ENCODE measurements at regions not wholly inside any gene's neighbourhood (a gene's known extent, or its start where the extent isn't known, plus 50 kb on each side); places are given as distances from the start of the nearest gene placed in this dataset.

DNA sequence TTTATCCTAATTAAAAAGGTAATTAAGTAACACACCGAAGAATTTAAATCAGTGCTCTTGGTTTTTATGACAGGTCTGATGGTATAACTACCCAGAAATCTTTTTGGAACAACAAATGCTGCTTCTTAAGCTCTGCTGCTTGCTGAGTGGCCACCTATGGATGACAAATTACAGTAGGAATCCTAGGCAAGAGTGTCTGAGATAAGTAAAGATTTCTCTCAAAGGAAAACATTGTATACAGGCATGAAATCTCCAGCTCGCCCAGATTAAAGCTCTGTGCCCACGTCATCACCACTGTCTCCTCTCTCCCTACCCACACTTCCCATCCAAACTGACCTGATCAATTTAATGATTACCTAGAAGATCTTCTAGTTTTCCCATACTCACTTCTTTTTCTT is 1083.0 kb upstream of the MAP3K7 start:
- no peak for DNase-seq

DNA sequence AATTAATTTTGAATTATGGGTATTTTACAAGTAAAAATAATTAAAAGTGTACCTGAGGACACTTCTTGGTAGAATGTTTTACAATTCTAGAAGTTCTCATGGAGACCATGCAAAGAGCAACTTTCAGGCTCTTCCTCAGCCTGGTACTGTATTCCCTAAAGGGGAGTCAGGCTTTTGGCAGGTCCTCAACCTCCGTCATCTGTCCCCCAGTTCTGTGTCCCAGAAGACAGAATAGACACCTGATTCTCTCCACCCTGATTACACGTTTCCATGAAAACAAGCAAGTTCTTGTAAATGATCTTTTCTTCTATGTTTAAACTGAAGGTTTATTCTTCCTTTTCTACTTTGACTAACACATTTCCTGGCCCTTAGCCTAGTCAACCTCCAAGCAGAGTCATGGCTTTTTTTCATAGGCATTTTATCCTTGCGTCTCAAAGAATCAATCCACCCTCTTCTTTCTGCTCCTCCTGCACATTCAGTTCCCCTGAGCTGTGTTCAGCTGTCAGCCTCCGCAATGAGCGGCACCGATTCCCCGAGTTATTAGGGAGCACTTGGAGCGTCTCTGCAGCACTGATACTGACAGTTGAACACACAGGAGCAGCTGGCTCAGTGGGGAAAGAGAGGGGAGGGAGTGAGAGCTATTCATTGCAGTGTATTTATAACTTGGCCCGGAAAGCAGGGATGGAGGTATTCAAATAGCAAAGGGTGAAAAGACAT is 1082.4 kb upstream of the MAP3K7 start:
- peak; percentile 72 for DNase-seq

DNA sequence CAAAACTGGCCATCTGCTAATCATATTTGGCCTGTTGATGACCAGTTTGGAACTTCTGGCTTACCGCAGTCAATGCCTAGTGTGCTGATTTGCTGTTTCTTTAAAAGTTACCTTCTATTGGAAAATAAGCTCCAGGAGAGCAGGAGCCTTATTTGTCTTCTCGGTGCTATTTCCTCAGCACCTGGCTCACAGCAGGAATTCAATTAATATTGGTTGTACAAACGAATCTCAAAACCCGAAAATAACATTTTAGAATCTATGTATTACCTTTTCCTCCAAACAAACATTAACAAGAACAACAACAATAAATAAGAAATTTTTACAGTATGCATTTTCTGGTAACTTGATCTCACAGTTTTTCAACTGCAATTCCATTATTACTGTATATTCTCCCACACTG is 1080.7 kb upstream of the MAP3K7 start:
- no peak for DNase-seq

DNA sequence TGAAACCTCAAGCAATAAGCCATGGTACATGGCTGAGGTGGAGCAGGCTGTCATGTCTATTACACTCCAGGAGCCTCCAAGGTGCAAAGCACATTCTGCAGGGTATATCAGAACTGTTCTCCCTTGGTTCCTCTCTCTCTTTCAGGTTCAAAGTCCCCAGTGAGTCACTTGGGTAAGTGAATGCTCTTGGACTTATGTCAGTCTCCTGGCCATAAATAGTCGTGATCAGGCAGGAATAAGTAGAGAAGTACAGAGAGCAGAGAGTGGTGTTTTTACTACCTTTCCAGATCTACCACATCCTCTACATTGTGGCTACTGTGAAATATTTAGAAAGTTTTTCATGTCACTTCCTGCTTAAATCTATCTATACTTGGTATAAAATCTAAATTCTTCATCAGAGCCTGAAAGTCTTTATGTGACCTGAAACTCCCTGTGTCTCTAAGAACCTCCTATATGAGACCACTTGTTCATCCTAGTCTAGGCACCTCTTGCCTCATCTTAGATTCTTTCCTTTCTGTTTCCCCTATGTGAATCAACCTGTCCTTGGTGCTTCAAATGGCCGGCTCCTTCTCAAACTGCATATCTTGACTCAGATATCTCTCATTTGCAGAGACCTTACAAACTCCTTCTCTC is 1077.6 kb upstream of the MAP3K7 start:
- DNase-seq = no peak

DNA sequence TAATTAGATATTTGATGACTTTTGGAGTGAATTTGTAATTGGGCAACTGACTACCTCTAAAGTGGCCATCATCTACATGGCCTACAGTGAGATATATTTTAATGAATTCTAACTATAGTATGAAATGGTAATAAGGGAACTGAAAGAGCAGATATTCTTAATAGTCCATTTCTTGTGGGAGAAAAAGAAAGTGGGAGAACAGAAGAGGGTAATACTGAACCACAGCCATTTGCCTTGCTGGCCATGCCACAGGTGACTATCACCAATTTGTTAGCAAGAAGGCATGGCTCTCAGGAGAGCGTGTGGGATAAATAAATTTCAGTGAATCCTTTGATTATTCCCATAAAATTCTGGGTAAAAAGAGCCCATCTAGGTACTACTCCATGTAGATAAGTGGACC is 1074.0 kb upstream of the MAP3K7 start:
- no peak for DNase-seq

DNA sequence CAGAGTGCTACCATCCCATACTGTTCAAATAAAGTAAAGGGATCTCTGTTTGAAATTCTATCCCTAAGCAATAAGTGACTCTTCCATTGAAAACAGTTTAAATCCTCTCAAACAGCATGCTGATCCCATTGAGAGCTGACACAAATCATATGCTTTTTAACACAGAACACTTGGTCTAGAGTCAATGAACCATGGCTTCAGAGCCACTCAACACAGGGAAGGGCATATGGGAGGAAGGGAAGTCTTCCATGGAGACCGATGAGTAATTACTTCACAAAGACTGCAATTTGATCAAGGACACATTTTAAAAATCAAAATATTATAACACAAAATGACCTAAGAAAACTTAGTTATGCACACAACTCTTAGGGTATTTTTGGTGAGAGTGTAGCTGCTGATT is 1073.0 kb upstream of the MAP3K7 start:
- peak; percentile 80 for DNase-seq

DNA sequence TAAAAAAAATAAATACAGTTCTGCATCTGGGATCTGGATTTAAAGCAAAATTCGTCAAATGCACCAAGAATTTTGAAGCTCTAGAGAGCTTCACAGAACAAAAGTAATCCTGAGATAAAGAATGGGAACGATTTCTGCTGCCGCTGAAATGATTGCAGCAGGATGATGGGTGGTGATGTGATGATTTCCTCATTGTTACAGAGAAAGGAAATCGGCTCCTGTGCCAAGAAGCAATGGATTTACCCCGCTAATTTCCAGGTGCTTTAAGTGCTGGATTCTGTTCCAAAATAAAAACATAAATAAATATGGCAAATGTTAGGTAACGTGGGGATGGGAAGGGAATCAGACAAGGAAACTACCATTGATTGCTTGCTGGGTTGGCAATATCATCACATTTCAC is 1067.9 kb upstream of the MAP3K7 start:
- DNase-seq = peak; percentile 27

DNA sequence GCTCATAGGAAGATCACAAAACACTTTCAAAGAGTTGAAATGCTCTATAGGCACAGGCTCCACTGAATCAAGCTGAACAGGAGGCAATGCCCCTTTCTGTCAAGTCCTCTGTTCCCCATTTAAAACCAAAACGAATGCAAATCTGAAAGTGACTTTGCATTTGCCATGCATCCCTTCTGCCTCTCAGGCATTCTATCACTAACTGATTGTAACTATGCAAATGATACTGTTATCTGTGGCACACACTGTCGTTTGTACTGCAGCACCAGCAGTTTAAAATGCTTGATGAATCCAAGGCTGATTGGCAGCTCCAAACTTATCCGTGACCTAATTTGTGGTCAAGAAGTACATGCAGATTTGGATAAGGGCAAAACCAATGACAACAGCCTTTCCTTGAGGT is 1067.5 kb upstream of the MAP3K7 start:
- no peak for DNase-seq

DNA sequence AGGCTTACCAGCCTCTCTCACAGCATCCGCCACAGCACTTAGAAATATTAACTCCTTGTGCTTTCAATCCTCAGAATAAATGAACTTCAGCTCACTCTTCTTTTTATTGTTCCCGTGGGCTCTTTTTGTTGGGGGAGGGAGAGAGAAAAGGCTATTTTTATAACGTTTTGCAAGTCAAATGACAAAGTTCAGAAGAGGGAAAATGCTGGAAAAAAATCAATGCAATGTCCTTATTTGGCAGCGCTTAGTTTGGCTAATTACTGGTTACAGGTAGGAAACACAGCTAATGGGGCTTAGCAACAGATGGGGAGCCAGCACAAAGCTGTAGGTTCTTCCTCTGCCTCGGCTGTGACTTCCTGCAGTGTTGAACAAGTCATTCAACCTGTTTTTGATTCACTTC is 1067.0 kb upstream of the MAP3K7 start:
- DNase-seq = peak; percentile 78

DNA sequence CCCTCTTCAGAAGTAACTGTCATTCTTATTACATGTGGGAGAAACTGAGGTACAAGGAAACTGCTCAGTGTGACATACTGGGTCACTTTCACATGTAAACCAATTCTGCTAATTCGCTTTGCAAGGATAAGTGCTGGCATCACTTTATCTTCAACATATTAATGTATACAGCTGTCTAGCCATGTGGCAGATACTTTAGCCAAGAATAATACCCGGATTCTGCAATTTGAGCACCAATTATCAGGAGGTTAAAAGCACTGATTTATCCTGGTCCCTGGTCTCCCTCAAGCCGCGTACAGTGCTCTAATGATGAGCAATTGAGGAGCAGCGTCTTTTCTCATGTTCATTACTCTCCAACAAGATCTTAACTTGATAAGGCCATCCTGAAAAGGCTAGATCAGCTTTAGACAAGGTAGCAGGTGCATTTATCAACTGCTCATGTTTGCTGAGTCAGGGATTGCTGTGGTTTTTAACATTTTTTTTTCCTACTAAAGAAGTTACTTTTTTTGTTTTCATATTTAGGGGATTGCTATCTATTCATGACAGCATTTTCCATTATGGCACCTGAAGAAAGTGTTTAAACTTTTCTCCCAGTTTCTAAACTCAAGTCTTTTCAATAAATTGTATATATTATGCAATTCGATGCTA is 1066.3 kb upstream of the MAP3K7 start:
- DNase-seq = no peak

DNA sequence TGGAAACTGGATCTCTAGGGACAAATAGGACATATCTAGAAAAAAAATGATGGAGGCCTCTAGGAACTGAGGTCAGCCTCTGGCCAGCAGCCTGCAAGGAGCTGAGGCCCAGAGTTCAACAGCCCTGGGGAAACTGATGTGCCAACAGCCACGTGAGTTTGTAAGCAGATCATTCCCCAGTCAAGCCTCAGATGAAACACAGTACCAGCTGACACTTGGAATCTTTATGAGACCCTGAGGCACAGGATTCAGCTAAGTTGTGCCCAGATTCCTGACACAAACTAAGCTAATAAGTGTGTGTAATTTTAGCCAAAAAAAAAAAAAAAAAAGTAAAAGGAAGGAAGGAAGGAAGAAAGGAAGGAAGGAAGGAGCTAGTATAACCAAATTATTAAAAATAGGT is 1059.8 kb upstream of the MAP3K7 start:
- no peak for DNase-seq

DNA sequence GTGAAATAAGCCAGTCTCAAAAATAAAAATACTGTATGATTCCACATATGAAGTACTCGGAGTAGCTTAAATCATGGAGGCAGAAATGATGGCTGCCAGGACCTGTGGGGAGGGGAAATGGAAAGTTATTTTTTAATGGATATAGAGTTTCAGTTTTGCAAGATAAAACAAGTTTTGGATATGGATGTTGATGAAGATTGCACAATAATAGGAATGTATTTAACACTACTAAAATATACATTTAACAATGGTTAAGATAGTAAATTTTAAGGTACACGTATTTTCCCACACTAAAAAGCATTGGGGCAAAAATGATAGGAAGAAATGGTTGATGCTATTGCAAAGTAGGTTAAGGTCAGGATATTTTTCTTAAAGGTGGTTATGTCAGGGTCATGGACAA is 1058.9 kb upstream of the MAP3K7 start:
- no peak for DNase-seq

DNA sequence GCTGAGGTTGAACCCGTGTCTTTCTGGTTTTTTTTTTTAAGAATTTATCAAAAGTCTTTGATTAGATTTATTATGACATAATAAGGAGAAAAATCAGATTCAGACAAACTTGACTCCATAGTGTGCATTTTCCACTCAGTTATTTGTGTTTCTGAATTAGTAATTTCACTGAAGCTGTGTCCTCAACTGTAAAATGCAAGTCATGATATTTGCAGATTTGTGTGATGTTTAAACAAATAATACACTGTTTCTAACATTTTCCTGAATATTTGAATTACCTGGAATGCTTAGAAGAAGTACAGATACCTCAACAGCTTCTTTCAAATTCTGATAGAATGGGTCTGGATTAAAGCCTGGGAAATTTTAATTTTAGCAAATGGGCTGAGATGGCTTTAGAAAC is 1050.3 kb upstream of the MAP3K7 start:
- no peak for DNase-seq

DNA sequence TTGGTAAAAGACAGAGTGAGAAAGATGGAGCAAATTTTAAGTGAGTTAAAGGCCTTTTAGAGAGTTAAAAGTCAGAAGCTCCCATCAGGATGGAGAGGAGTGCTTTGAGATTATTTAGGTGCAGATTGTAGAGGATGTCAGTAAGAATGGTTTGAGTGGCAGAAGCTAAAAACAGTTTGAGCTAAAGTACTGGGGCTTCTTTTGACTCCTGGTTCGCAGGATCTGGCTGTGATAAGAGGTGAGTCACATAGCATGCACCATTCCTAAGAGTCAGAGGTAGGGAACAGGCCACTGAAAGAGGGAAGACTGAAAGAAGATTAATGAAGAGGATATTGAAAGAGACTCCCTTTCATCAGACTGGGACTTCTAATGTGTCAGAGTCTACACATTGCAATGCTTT is 1047.9 kb upstream of the MAP3K7 start:
- no peak for DNase-seq

DNA sequence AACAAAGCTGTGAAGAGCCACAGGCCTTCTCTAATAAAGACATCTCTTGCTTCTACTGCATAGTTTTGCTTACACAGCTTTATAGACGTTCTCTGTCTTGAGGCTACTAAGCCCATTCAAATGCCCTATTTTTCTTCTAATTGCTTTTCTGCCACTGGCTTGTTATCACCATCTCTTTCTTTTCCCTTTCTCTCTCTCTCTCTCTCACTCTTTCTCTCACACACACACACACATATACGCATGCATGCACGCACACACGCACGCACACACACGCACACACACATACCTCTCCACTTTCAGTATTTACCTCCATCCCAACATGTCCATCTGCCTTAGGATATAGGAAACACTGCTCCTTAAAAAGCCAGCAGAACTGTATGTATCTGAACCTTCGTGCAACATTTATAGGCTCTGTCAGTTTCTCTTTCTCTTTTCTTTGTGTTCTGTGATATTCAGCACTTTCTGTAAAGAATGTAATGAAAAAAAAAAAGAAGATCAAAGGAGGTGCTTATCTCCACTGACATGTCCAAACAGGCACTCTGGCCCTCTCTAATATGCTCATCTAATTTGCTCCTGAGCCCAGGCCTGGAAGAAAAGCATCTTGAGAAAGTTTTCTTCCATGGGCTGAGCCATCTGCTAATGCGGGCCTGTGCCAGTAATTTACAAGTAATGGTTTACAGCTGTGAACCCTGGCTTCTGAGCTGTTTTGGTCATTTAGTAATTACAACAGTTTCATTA is 1046.7 kb upstream of the MAP3K7 start:
- no peak for DNase-seq

DNA sequence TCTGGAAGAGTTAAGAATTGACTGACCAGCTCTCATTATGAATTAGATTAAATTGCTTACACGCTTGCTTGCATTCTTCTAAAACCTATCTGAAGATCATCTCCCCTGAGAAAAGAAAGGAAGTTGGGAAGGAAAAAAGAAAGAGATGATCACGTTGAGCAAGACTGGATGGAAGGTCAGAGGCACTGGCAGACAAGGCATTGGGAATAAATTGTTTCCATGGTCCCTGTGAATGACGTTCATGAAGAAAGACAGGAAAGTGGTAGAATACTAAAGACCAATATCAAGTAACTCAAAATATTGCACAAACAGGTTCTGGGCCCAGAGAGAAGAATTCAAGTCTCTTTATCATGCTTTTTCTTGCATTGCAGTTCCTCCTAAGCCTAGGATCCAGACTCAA is 1045.4 kb upstream of the MAP3K7 start:
- no peak for DNase-seq

DNA sequence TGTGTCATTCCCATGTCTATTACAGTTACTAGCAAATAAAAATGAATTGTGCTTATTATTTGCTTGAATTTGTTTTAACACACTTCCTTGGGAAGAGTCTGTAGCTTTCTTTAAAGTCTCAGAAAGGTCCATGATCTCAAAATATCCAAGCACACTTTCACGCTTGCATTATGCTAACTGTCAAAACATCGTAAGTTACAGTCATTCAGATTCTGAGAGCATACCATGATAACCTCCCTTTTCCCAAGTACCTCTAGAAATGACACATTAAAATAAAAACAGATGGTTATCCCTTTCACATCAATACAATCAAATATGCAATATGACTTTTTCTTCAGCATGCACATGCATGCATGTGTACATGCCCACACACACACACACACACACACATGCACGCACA is 1044.4 kb upstream of the MAP3K7 start:
- no peak for DNase-seq

DNA sequence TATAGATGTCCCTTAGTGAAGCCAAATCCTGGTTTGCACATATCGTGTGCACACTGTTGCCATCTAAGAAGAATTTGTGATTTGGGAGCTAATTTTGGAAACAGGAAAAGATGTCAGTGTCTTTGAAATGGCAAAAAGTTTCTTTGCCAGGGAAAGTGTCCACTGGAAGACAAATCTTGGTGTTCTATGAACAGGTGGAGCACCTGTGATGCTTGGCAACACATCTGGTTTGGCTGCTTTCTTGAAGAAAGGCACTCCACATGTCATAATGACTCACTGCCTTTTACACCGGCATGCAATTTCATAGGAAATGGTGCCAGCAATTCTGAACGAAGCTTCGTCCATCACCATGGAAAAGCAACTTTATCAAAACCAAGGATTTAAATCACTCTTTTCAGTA is 1040.0 kb upstream of the MAP3K7 start:
- no peak for DNase-seq

DNA sequence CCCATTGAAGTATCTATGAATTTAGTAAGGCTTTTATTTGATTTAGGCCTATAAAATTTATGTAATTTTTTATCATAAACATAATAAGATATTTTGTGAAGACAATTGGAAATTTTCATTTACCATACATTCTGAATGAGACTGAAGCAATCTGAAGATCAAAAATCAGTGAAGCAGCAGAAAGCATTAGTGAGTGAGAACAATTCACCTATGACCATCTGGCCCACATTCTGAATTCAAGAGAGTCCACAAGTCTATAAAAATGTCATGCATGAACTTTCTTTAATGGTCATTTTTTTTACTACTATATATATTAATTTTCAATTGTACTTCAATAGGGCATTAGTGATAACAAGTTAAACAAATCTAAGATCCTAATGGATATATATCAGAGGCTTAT is 1026.6 kb upstream of the MAP3K7 start:
- no peak for DNase-seq

DNA sequence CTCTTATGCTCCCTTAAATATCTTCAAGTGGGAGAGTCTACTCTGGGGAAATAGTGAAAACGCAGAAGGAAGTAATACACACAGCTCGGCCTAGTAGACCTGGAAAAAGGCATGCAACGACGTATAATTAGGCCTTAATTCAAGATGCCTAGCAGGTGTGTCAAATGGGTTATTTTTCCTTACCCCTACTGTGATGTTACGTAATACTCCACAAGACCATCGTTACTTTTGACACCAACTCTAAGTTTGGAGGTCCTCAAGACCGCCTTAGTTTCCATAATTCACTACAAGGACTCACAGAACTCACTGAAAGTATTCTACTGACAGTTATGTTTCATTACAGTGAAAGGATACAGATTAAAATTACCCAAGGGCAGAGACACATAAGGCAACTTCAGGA is 1024.3 kb upstream of the MAP3K7 start:
- DNase-seq = no peak

DNA sequence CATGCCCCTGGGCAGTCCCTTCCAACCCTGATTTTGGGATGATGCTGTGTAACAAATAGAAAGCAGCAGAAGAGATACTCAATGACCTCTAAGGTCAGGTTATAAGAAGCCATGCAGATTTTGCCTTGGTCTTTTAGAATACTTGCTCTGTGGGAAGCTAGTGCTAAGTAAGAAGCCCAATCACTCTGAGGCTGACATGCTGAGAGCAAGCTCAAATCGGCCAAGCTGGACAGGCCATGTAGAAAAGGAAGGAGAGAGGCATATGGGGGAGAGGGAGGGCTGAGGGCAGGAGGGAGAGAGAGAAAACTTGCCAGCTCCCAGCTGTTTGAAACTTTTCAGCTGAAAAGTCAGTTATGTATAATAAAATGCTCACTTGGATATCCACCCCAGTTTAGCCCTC is 1021.6 kb upstream of the MAP3K7 start:
- DNase-seq = no peak

DNA sequence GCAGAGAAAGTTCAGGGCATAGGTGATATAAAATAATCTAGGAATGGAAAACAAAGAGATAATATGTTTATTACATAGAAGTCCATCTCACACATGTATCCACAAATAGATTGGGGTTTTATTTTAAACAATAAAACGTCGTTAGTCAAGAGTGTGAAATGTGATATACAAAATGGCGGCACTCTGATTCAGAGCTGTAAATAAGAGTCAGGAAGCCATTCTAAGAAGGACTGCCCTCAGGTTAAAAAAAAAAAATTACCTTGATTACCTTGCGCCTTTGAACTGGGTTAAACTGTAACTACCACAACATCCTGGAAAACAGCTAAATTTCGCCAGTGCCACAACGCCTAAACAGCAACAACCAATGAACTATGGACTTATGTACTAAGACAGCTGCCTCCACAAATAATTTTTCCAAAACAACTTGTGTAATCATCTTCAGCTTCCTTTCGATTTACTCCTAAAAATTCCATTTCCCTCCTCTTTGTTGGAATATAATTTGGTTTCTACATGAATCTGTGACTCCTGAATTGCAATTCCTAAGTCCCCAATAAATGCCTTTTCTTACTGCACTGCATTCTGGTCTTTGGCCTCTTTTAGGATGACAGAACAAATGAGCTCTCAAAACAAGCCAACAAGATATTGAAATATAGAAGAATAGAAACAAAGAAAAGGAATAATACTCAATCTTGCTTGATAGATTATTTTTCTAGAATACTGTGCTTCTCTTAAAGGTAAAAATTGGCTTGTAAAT is 1019.5 kb upstream of the MAP3K7 start:
- no peak for DNase-seq

DNA sequence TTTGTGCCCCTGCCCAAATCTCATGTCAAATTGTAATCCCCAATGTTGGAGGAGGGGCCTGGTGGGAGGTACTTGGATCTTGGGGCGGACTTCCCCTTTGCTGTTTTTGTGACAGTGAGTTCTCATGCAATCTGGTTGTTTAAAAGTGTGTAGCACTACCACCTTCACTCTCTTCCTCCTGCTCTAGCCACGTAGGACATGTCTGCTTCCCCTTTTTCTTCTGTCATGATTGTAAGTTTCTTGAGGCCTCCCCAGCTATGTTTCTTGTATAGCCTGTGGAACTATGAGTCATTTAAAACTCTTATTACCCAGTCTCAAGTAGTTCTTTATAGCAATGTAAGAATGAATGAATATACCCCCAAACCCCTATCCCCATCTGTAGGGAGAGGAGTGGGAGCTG is 1013.7 kb upstream of the MAP3K7 start:
- no peak for DNase-seq
